Upper lobe of left lung (tissue), 6 donors: ENCODE measurements at regions not wholly inside any gene's neighbourhood (a gene's known extent, or its start where the extent isn't known, plus 50 kb on each side); places are given as distances from the start of the nearest gene placed in this dataset.

Experiments
- ATAC-seq, 2 donors: fragments of 200-7000 bp; cut with Tn5 transposase; one replicate each; pipeline ENCODE4 v1.9.1; 2022; ENCODE audit warnings: mild to moderate bottlenecking in 2 of 2, moderate library complexity in 2 of 2; ENCODE audit not compliant: low FRiP score in 2 of 2
- DNase-seq, 2 donors: peaks; one replicate each; pipeline ENCODE4 v3.0.0-alpha.2; 2019 to 2020
- H3K27ac ChIP-seq, 4 donors: fragments of 200-600 bp; sonication (generic); one replicate each; pipeline ENCODE4 v1.5.1; 2016 to 2019
- H3K27me3 ChIP-seq, 4 donors: fragments of 200-600 bp; sonication (generic); one replicate each; pipeline ENCODE4 v1.5.1; 2017 to 2019
- H3K36me3 ChIP-seq, 4 donors: fragments of 200-600 bp; sonication (generic); one replicate each; pipeline ENCODE4 v1.5.1; 2016 to 2019
- H3K4me1 ChIP-seq, 4 donors: fragments of 200-600 bp; sonication (generic); one replicate each; pipeline ENCODE4 v1.5.1; 2018 to 2019
- H3K4me3 ChIP-seq, 4 donors: fragments of 200-600 bp; sonication (generic); one replicate each; pipeline ENCODE4 v1.5.1; 2017 to 2019; ENCODE audit warnings: mild to moderate bottlenecking in 2 of 4, moderate library complexity in 1 of 4
- H3K9me3 ChIP-seq, 4 donors: fragments of 200-600 bp; sonication (generic); one replicate each; pipeline ENCODE4 v1.5.1; 2018 to 2019
- EP300 ChIP-seq, 4 donors: sonication (generic); formaldehyde crosslinking; IDR thresholded peaks; one replicate each; pipeline ENCODE4 v1.5.1; 2017; ENCODE audit warnings: antibody characterized with exemption in 4 of 4, control low read depth in 2 of 4
- POLR2A ChIP-seq, 4 donors: fragments of 450-650 bp; IDR thresholded peaks; one replicate each; pipeline ENCODE4 v1.5.1; 2016 to 2017; ENCODE audit warnings: antibody characterized with exemption in 4 of 4, mild to moderate bottlenecking in 2 of 4
- POLR2AphosphoS5 ChIP-seq, 2 donors: sonication (generic); formaldehyde crosslinking; IDR thresholded peaks; one replicate each; pipeline ENCODE4 v1.5.1; 2017; ENCODE audit warnings: antibody characterized with exemption in 2 of 2
- WGBS, 2 donors: methylation state at CpG; one replicate each; pipeline ENCODE4 v1.1.5; 2017 to 2018; 5-methylcytosine and 5-hydroxymethylcytosine counted together
- TF ChIP-seq, protein P1 (sequence below), 6 experiments: fragments of 450-650 bp in 4 of 6; fragments of 200-600 bp in 2 of 6; sonication (generic) in 2 of 6; IDR thresholded peaks; one replicate each; pipeline ENCODE4 v1.5.1; 2016 to 2019; ENCODE audit warnings: antibody characterized with exemption in 6 of 6
- donor health status: DM: no; HTN: no; CAD: no; lungs with moderate emphysema.
- donor health status: DM: no; HTN: yes; CAD: no; lungs with severe emphysema.

DNA sequence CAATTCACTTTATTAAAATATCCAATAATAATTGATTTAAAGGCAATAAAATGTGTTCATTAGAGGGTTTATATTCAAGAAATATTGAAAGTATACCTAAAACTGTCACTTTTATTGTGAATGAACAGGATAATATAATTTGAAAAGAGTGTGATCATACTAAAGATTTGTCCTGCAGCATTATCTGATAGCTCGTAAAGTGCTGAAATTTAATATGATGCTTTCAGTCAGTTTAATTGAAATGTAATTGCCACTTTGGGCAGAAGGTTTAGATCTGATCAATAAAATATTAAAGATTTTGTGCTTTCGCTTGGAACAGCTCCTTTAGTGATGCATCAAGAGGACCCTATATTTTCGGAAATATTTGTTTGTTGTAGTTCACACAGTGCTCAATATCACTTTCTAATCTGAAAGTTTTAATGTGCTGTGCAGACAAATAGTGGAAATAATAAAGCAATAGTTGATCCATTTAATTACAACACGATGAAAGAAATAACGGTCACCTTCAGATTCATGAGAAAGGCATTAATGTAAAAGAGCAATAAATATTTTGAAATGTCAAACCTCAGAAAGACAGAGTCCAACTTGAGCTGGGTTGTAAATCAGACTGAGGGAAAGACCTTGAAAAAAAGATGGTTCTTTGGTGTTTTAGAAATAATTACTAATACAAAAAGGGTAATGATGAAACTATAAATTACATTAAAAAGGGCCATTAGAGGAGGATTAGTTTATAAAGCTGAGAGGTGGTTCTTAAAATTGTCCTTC, 129.7 kb upstream of the MEIS2 start:
- Histone ChIP-seq H3K9me3 (no peaks in the 10 kb centered on the region), H3K36me3 (no peaks in the 10 kb centered on the region), H3K4me1 (no peaks in the 10 kb centered on the region), H3K4me3 (no peak overlapping the region), H3K27me3 (no peaks in the 10 kb centered on the region), H3K27ac (no peak overlapping the region)
- no peak for DNase-seq
- no peak for ATAC-seq
- TF ChIP-seq, protein P1, sequence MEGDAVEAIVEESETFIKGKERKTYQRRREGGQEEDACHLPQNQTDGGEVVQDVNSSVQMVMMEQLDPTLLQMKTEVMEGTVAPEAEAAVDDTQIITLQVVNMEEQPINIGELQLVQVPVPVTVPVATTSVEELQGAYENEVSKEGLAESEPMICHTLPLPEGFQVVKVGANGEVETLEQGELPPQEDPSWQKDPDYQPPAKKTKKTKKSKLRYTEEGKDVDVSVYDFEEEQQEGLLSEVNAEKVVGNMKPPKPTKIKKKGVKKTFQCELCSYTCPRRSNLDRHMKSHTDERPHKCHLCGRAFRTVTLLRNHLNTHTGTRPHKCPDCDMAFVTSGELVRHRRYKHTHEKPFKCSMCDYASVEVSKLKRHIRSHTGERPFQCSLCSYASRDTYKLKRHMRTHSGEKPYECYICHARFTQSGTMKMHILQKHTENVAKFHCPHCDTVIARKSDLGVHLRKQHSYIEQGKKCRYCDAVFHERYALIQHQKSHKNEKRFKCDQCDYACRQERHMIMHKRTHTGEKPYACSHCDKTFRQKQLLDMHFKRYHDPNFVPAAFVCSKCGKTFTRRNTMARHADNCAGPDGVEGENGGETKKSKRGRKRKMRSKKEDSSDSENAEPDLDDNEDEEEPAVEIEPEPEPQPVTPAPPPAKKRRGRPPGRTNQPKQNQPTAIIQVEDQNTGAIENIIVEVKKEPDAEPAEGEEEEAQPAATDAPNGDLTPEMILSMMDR (IDR thresholded peaks at IDR 0.05): no peak
- TF ChIP-seq POLR2AphosphoS5 (IDR thresholded peaks at IDR 0.05): no peak
- TF ChIP-seq POLR2A (IDR thresholded peaks at IDR 0.05): no peak
- no peak for TF ChIP-seq EP300 (IDR thresholded peaks at IDR 0.05)
- 89 to 90% methylated on average over 5 of the region's 5 CpGs for WGBS, 2 donors

DNA sequence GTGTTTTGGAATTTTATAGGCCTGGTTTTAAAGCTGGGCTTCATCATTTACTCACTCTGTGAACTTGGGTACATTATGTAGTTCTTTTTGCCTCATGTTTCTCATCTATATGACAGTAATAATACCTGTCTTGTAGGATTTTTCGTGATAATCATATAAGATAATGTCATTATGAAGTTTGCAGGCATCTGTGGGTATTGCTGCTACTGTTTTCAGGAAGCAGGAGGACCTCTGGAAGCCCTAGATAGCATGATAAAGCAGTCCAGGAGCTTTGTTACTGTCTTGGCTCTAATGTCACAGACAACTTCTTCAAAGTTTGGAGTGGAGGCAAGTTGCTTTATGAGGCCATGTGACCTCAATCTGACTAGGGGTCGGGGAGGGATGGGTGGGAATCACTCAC, 145.0 kb upstream of the MEIS2 start:
- TF ChIP-seq POLR2AphosphoS5 (IDR thresholded peaks at IDR 0.05) (no peak), EP300 (IDR thresholded peaks at IDR 0.05) (no peak), POLR2A (IDR thresholded peaks at IDR 0.05) (no peak)
- TF ChIP-seq, protein P1 (IDR thresholded peaks at IDR 0.05): no peak

DNA sequence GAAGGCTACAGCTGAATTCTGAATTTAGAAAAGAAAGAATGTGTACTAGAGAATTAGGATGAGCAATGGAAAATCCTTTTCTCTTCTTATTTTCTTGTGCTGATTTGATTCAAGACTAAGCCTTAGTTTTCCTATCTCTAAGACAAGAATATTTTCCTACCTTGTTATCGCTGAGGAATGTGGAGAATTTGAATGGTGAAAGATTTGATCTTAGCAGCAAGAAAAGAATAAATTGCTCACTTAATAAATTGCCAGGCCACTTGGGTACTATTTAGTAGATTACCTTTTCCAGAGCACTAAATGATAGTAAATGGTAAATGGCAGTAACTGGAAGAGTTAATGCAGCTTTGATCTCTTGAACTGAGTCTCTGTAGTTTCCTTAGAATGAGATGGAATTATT, 145.7 kb upstream of the MEIS2 start:
- 71 to 80% methylated on average over 1 of the region's 1 CpG for WGBS, 2 donors
- Histone ChIP-seq H3K36me3 (no peaks in the 10 kb centered on the region), H3K4me3 (no peak overlapping the region), H3K4me1 (no peaks in the 10 kb centered on the region), H3K9me3 (no peaks in the 10 kb centered on the region), H3K27me3 (no peaks in the 10 kb centered on the region), H3K27ac (no peak overlapping the region)
- ATAC-seq: no peak
- TF ChIP-seq EP300 (IDR thresholded peaks at IDR 0.05): no peak
- no peak for TF ChIP-seq POLR2A (IDR thresholded peaks at IDR 0.05)
- TF ChIP-seq POLR2AphosphoS5 (IDR thresholded peaks at IDR 0.05): no peak
- TF ChIP-seq, protein P1 (IDR thresholded peaks at IDR 0.05): no peak
- no peak for DNase-seq

More for the DNA sequence above, 145.0 kb upstream of the MEIS2 start:
- no peak for DNase-seq
- Histone ChIP-seq H3K4me1 (no peaks in the 10 kb centered on the region), H3K27ac (no peak overlapping the region), H3K27me3 (no peaks in the 10 kb centered on the region), H3K36me3 (no peaks in the 10 kb centered on the region), H3K9me3 (no peaks in the 10 kb centered on the region), H3K4me3 (no peak overlapping the region)
- WGBS, 2 donors: 25 to 32% methylated on average over 2 of the region's 2 CpGs
- ATAC-seq: no peak

DNA sequence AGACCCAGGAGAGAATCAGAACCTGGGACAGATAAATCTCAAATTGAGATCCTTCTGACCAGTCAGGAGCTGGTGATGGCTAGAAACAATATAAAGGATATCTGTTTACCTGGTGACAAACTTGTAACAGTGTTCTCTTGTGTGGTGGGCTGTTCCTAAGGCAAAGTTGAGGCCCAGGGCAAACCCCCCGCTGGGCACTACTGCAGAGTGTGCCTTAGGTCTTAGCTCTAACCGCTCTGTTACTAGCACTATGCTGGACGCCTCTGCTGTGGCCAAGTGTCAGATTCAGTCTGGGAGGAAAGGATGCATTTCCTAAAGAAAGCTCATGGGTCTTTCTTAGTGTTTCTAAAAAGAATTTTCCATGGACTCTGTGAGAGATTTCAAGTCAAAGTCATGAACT, 146.5 kb upstream of the MEIS2 start:
- ATAC-seq (no peak), DNase-seq (no peak)
- Histone ChIP-seq H3K9me3 (no peaks in the 10 kb centered on the region), H3K36me3 (no peaks in the 10 kb centered on the region), H3K4me1 (no peaks in the 10 kb centered on the region), H3K4me3 (no peak overlapping the region), H3K27ac (no peak overlapping the region), H3K27me3 (no peaks in the 10 kb centered on the region)
- TF ChIP-seq EP300 (IDR thresholded peaks at IDR 0.05) (no peak), POLR2AphosphoS5 (IDR thresholded peaks at IDR 0.05) (no peak), POLR2A (IDR thresholded peaks at IDR 0.05) (no peak)
- TF ChIP-seq, protein P1 (IDR thresholded peaks at IDR 0.05): no peak
- WGBS, 2 donors: 80 to 90% methylated on average over 3 of the region's 3 CpGs

DNA sequence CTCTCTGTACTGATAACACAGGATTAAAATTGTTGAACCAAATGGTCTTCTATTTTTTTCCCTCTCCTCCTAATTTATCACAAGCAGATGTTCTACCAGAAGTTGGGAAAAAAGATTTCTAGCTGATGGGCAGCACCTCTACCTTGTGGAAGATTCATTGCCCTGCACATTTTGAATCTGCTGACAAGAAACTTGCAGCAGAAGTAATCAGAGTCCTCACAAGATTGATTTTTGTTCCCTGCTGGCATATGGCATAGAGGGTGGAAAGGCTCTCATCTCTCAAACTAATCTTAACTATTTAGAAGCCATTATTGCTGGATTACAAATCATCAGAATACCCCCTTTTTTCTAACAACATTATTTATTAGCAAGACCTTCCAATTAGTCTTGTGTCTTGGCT, 148.9 kb upstream of the MEIS2 start:
- DNase-seq (no peak), ATAC-seq (no peak)
- Histone ChIP-seq H3K9me3 (no peaks in the 10 kb centered on the region), H3K4me1 (no peaks in the 10 kb centered on the region), H3K4me3 (no peak overlapping the region), H3K36me3 (no peaks in the 10 kb centered on the region), H3K27me3 (no peaks in the 10 kb centered on the region), H3K27ac (no peak overlapping the region)
- no peak for TF ChIP-seq POLR2A (IDR thresholded peaks at IDR 0.05)
- no peak for TF ChIP-seq EP300 (IDR thresholded peaks at IDR 0.05)
- TF ChIP-seq, protein P1 (IDR thresholded peaks at IDR 0.05): no peak
- no peak for TF ChIP-seq POLR2AphosphoS5 (IDR thresholded peaks at IDR 0.05)
